Cardiac muscle cell (in vitro differentiated cells and primary cell): ENCODE measurements at regions not wholly inside any gene's neighbourhood (a gene's known extent, or its start where the extent isn't known, plus 50 kb on each side); places are given as distances from the start of the nearest gene placed in this dataset.
A peak's percentile ranks its signal among the peaks of the same experiment; 100 is the strongest.

Experiments
- DNase-seq, 2 donors: peaks; one replicate each; pipeline versions ENCODE4 v3.0.0 to v3.0.0-alpha.2; 2010 to 2017; ENCODE audit warnings: low read depth in 1 of 2, low spot score in 1 of 2
- H3K27ac ChIP-seq: fragments of 200-600 bp; sonication (generic); 2 replicates; pipeline ENCODE4 v1.5.1; 2016
- H3K27me3 ChIP-seq: fragments of 200-600 bp; sonication (generic); 2 replicates; pipeline ENCODE4 v1.6.0; 2016; ENCODE audit warnings: control low read depth
- H3K36me3 ChIP-seq: fragments of 200-600 bp; sonication (generic); 2 replicates; pipeline ENCODE4 v1.5.1; 2016; ENCODE audit warnings: control low read depth
- H3K4me1 ChIP-seq: fragments of 200-600 bp; sonication (generic); 2 replicates; pipeline ENCODE4 v1.8.1; 2017; ENCODE audit warnings: low read depth, mild to moderate bottlenecking, mixed run types
- H3K4me3 ChIP-seq: fragments of 200-600 bp; sonication (generic); 2 replicates; pipeline ENCODE4 v1.5.1; 2016; ENCODE audit warnings: mild to moderate bottlenecking
- H3K9me3 ChIP-seq: fragments of 200-600 bp; sonication (generic); 2 replicates; pipeline ENCODE4 v1.5.1; 2017; ENCODE audit warnings: low read depth, mild to moderate bottlenecking, control low read depth
- CTCF ChIP-seq: IDR thresholded peaks from 2 replicates; pipeline ENCODE4 v1.5.1; 2012; ENCODE audit warnings: low read depth, mild to moderate bottlenecking, low read length

GRCh38 chr3:98991393-98991792 lies 89.9 kb upstream of the DCBLD2 start:
- peak; percentile 15 for TF ChIP-seq CTCF

GRCh38 chr3:98990657-98991056 lies 89.2 kb upstream of the DCBLD2 start:
- no peak overlapping the region for H3K4me3 ChIP-seq
- H3K27ac ChIP-seq, result no peak overlapping the region
- DNase-seq, result no peak
- no peaks in the 10 kb centered on the region for H3K9me3 ChIP-seq
- H3K36me3 ChIP-seq, result no peaks in the 10 kb centered on the region
- H3K27me3 ChIP-seq, result no peaks in the 10 kb centered on the region
- peaks cover 5% of the 10 kb centered on the region for H3K4me1 ChIP-seq
- TF ChIP-seq CTCF, result no peak

More at GRCh38 chr3:98991393-98991792, 89.9 kb upstream of the DCBLD2 start:
- no peaks in the 10 kb centered on the region for H3K27me3 ChIP-seq
- no peaks in the 10 kb centered on the region for H3K9me3 ChIP-seq
- DNase-seq, result no peak
- H3K4me3 ChIP-seq, result no peak overlapping the region
- no peaks in the 10 kb centered on the region for H3K36me3 ChIP-seq
- H3K27ac ChIP-seq, result no peak overlapping the region
- no peaks in the 10 kb centered on the region for H3K4me1 ChIP-seq

- Histone ChIP-seq H3K4me1 (peaks cover 6% of the 10 kb centered on the region), H3K9me3 (no peaks in the 10 kb centered on the region), H3K27me3 (no peaks in the 10 kb centered on the region), H3K4me3 (no peak overlapping the region), H3K27ac (no peak overlapping the region), H3K36me3 (no peaks in the 10 kb centered on the region)
- TF ChIP-seq CTCF, result no peak
- DNase-seq, result peak; percentile 45 to 72
Measured at GRCh38 chr3:98986073-98986472, 84.6 kb upstream of the DCBLD2 start.

GRCh38 chr3:98985431-98985830 lies 83.9 kb upstream of the DCBLD2 start:
- no peak overlapping the region for H3K27ac ChIP-seq
- H3K36me3 ChIP-seq, result no peaks in the 10 kb centered on the region
- H3K9me3 ChIP-seq, result no peaks in the 10 kb centered on the region
- H3K4me3 ChIP-seq, result no peak overlapping the region
- DNase-seq, result peak in 1 of 2 donors; percentile 42
- TF ChIP-seq CTCF, result no peak
- no peaks in the 10 kb centered on the region for H3K27me3 ChIP-seq
- peaks cover 6% of the 10 kb centered on the region for H3K4me1 ChIP-seq

- no peak for DNase-seq
- H3K27ac ChIP-seq, result no peak overlapping the region
- no peak overlapping the region for H3K4me3 ChIP-seq
- no peaks in the 10 kb centered on the region for H3K36me3 ChIP-seq
- H3K4me1 ChIP-seq, result peaks cover 6% of the 10 kb centered on the region
- TF ChIP-seq CTCF, result no peak
- H3K27me3 ChIP-seq, result no peaks in the 10 kb centered on the region
- no peaks in the 10 kb centered on the region for H3K9me3 ChIP-seq
Measured at GRCh38 chr3:98984024-98984423, 82.5 kb upstream of the DCBLD2 start.

- DNase-seq, result no peak
- Histone ChIP-seq H3K4me3 (no peak overlapping the region), H3K27ac (no peak overlapping the region), H3K4me1 (peaks cover 6% of the 10 kb centered on the region), H3K36me3 (no peaks in the 10 kb centered on the region), H3K9me3 (no peaks in the 10 kb centered on the region), H3K27me3 (no peaks in the 10 kb centered on the region)
- no peak for TF ChIP-seq CTCF
Measured at GRCh38 chr3:98982351-98982750, 80.9 kb upstream of the DCBLD2 start.
